A673 (cell line): ENCODE measurements at regions not wholly inside any gene's neighbourhood (a gene's known extent, or its start where the extent isn't known, plus 50 kb on each side); places are given as distances from the start of the nearest gene placed in this dataset.

Experiments
- BruUV-seq: library from RNA; stranded (reverse); fragments of 400-500 nt; replicated peaks from 2 replicates; lab custom pipeline; 2021; lab: Mats Ljungman, UMichigan
- CTCF ChIA-PET: fragments of 300-600 bp; sonication (Branson Sonifier 250); formaldehyde crosslinking; loops from one replicate; lab custom pipeline; 2022; ENCODE audit warnings: antibody characterized with exemption; lab: Charles Lee
- POLR2A ChIA-PET: fragments of 300-600 bp; sonication (Branson Sonifier 250); formaldehyde crosslinking; loops from one replicate; lab custom pipeline; 2022; ENCODE audit warnings: antibody characterized with exemption; ENCODE audit not compliant: low non-redundant PET; lab: Charles Lee
- DNase-seq: peaks from one replicate; pipeline ENCODE4 v3.0.0-alpha.2; 2015; ENCODE audit warnings: low spot score
- H3K27ac ChIP-seq: fragments of 200-600 bp; sonication (generic); 2 replicates; pipeline ENCODE4 v1.5.1; 2016; ENCODE audit warnings: mixed run types, low read depth, mild to moderate bottlenecking, mixed read lengths, antibody characterized with exemption, low read length; ENCODE audit not compliant: poor library complexity, severe bottlenecking
- H3K27me3 ChIP-seq: fragments of 200-600 bp; sonication (generic); replicated peaks from 2 replicates; pipeline ENCODE4 v1.6.1; 2017; ENCODE audit warnings: mixed run types, low read depth, mild to moderate bottlenecking, mixed read lengths, antibody characterized with exemption, low read length; ENCODE audit not compliant: insufficient read depth, poor library complexity
- H3K36me3 ChIP-seq: fragments of 200-600 bp; sonication (generic); 2 replicates; pipeline ENCODE4 v1.6.1; 2016; ENCODE audit warnings: mixed run types, mild to moderate bottlenecking, mixed read lengths, antibody characterized with exemption, low read length; ENCODE audit not compliant: insufficient read depth, poor library complexity, severe bottlenecking
- H3K4me1 ChIP-seq: fragments of 200-600 bp; sonication (generic); 2 replicates; pipeline ENCODE4 v1.6.1; 2017; ENCODE audit warnings: mixed run types, mild to moderate bottlenecking, mixed read lengths, antibody characterized with exemption, low read length; ENCODE audit not compliant: insufficient read depth, poor library complexity, severe bottlenecking
- H3K4me3 ChIP-seq: fragments of 200-600 bp; sonication (generic); 2 replicates; pipeline ENCODE4 v1.5.1; 2016; ENCODE audit warnings: low read depth, mixed run types, mild to moderate bottlenecking, mixed read lengths, low read length; ENCODE audit not compliant: poor library complexity, severe bottlenecking
- H3K9me3 ChIP-seq: fragments of 200-600 bp; sonication (generic); 2 replicates; pipeline ENCODE4 v1.6.1; 2016; ENCODE audit warnings: mixed run types, low read depth, mild to moderate bottlenecking, mixed read lengths, antibody characterized with exemption, low read length; ENCODE audit not compliant: poor library complexity, severe bottlenecking
- CTCF ChIP-seq: fragments of 300-800, 200-600 bp; sonication (generic); conservative IDR thresholded peaks from 2 replicates; pipeline ENCODE4 v1.5.1; 2017; ENCODE audit warnings: low read depth, mild to moderate bottlenecking, antibody characterized with exemption, low read length, moderate library complexity, mixed read lengths
- EZH2 ChIP-seq: fragments of 200-600 bp; sonication (generic); IDR thresholded peaks from 2 replicates; pipeline ENCODE4 v1.6.1; 2017; ENCODE audit warnings: borderline replicate concordance, low read depth, mild to moderate bottlenecking, mixed read lengths, antibody characterized with exemption, low read length; ENCODE audit not compliant: poor library complexity, severe bottlenecking
- intact Hi-C: fragments of 100-400 bp; cut with micrococcal nuclease; formaldehyde crosslinking; loops from one replicate; pipeline ENCODE4 v1.10.0; 2022; ENCODE audit not compliant: unreplicated experiment

- CTCF ChIA-PET = no interaction called here
These were observed 203.9 kb upstream of the KRR1 start for GRCh38 chr12:75715323-75715644.

GRCh38 chr12:75714462-75715322 lies 203.3 kb upstream of the KRR1 start:
- BruUV-seq = no TSS peak
- Histone ChIP-seq H3K9me3 (no peaks in the 10 kb centered on the region), H3K4me1 (peaks cover 55% of the 10 kb centered on the region), H3K36me3 (no peaks in the 10 kb centered on the region), H3K27ac (no peak overlapping the region), H3K27me3 (no peaks in the 10 kb centered on the region), H3K4me3 (no peak overlapping the region)
- peak; percentile 25 for DNase-seq
- TF ChIP-seq EZH2 (no peak), CTCF (no peak)
- POLR2A ChIA-PET = no interaction called here
- intact Hi-C loops = no loop called here
- CTCF ChIA-PET = no interaction called here

More at GRCh38 chr12:75715323-75715644, 203.9 kb upstream of the KRR1 start:
- H3K27ac ChIP-seq = no peak overlapping the region
- H3K4me3 ChIP-seq = no peak overlapping the region
- H3K9me3 ChIP-seq = no peaks in the 10 kb centered on the region
- no TSS peak for BruUV-seq
- no peaks in the 10 kb centered on the region for H3K36me3 ChIP-seq
- POLR2A ChIA-PET = no interaction called here
- H3K27me3 ChIP-seq = no peaks in the 10 kb centered on the region
- DNase-seq = no peak
- TF ChIP-seq CTCF (no peak), EZH2 (no peak)
- H3K4me1 ChIP-seq = peaks cover 51% of the 10 kb centered on the region
- intact Hi-C loops = no loop called here

- POLR2A ChIA-PET = no interaction called here
- TF ChIP-seq CTCF = no peak
- TF ChIP-seq EZH2 = no peak
- no peaks in the 10 kb centered on the region for H3K9me3 ChIP-seq
- no peak overlapping the region for H3K4me3 ChIP-seq
- intact Hi-C loops = no loop called here
- DNase-seq = no peak
- H3K4me1 ChIP-seq = peaks cover 57% of the 10 kb centered on the region
- H3K27me3 ChIP-seq = no peaks in the 10 kb centered on the region
- BruUV-seq = no TSS peak
- no peaks in the 10 kb centered on the region for H3K36me3 ChIP-seq
- CTCF ChIA-PET = no interaction called here
- no peak overlapping the region for H3K27ac ChIP-seq
These were observed 202.0 kb upstream of the KRR1 start for GRCh38 chr12:75713434-75713833.
